HG03060 (cell line): ENCODE measurements at regions not wholly inside any gene's neighbourhood (a gene's known extent, or its start where the extent isn't known, plus 50 kb on each side); places are given as distances from the start of the nearest gene placed in this dataset.
"Not testable (repeated sequence)": the region's sequence is repeated elsewhere in the genome, so short reads cannot be mapped to it uniquely, and the experiment has no call there.

ENCODE experiments used
- ATAC-seq: cut with Tn5 transposase; IDR thresholded peaks from one replicate; pipeline ENCODE4 v1.9.1; 2021; ENCODE audit warnings: low read depth, moderate number of reproducible peaks; ENCODE audit not compliant: unreplicated experiment

DNA sequence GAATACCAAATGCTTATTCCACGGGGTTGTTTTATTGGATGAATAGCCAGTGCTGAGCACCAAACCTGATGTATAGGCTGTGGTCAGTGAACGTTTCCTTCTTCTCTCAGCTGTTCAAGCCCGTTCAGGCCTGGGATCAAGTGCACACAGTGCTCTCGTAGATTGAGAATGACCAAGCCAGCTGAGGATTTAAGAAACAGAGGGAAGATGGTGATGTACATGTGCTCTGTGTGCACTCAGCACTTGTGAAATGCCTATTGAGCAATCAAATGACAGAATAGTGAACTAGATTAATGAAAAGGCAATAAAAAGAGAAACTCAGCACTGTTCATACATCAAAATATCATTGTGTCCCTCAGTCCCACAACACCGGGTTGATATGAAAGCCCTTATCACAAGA, 302.5 kb downstream of the BMPER start:
- ATAC-seq, result no peak

DNA sequence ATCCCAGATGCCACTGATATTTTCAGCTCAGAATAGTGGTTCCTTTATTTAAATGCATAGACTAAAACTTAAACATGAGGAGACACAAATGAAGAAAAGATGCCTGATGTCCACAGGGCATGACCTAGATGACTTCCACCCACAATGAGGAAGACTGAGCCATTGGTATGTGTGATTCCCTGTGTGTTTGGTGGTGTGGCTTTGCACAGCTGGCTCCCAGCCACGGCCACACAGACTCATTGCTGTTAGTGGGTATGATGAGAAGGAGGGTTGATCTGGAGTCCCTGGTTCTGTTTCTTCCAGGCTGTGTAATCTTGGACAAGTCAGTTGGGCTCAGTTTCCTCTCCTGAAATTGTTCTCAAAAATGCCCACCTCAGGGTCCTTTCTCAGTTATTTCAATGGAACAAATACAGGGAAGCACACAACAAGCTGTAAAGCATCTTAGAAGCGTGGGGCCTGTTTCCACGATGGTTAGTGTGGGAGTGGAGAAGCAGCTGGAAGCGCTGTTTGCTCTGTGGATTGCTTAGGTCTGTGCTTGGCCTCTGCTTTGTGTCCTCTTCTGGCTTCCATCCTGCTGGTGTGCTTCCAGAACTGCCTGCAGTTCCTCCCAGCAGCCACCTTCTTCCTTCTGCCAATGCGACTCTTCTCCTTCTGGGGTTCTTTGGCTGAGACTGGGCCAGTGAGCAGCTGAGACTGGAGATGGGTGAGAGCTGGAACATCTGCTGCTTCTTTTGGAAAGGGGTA, 303.7 kb downstream of the BMPER start:
- ATAC-seq, result no peak

GRCh38 chr7:34211018-34211417, 305.7 kb downstream of the BMPER start:
- no peak for ATAC-seq

DNA sequence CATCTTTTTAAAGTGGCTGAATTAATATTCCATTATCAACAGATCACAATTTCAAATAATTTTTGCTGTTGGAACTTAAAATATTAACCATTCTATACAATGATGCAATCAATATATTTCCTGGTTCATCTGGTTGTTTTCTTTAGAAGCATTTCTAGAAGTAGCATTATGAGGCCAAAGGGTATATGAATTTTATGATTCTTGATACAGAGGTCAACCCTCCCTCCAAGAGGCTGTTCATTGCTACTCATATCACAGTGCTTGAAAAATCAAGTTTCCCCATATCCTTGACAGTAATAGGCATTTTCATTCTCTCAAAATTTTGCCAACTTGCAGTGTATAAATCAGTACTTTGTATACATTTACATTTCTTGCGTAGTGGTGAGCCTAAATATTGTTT, 312.6 kb downstream of the BMPER start:
- no peak for ATAC-seq

GRCh38 chr7:34219153-34219718, 313.9 kb downstream of the BMPER start:
- ATAC-seq, result no peak

GRCh38 chr7:34220506-34221185, 315.3 kb downstream of the BMPER start:
- no peak for ATAC-seq

GRCh38 chr7:34222316-34222715, 317.0 kb downstream of the BMPER start:
- ATAC-seq, result no peak

DNA sequence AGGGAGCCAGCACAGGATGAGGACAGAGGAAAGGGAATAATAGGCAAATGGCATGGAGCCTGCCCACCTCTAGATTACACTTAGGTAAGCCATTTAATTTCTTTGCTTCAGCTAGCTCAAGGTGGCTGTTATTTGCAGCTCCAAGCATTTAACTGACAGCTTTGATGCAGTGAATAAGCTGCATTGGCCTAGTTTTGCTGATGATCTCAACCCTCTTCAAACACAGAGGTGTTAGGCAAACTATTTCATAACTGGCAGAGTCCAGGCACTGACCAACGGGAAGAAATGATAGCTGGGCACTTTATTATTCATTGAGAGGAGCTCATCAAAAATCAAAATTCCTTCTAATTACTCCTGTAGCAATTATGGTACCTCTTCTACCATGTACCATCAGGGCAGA, 317.4 kb downstream of the BMPER start:
- no peak for ATAC-seq

- no peak for ATAC-seq
Observed at GRCh38 chr7:34224281-34224680, 318.9 kb downstream of the BMPER start.

- ATAC-seq, result no peak
Observed at GRCh38 chr7:34225193-34225592, 319.9 kb downstream of the BMPER start.

DNA sequence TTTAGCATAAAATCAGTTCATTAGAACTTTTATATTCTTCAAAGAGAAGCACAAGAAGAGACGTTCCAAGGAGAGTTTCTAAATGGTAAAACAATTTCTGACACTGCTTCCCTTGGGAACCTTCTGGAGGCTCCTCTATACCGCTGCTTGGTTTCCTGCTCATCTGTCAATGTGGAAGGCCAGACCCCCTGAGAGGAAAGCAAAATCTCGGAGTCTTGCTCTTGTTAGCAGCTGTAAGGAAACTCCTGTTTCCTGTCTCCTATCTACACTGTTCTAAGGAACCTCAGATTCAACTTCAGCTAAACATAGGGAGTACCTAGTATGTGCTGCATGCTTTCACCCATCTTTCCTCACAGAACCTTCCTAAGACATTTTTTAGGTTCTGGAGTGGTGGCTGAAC, 322.2 kb downstream of the BMPER start:
- no peak for ATAC-seq

GRCh38 chr7:34235101-34235500, 329.8 kb downstream of the BMPER start:
- ATAC-seq, result not testable (repeated sequence)

DNA sequence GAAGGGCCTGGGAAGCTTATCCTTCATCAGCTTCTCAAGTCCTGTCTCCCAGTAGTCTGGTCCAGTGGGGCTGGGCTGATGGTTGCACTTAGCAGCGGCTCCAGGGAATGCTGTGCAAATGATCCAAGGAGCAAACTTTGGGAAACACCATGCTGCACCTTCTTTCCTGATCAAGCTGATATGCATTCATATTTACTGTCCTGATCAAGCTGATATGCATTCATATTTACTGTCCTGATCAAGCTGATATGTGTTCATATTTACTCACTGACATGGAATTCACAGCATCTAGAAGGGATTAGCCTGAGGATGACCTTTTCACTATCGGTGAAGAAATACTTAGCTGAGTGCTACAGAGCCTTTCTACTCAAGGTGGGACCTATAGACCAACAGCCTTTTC, 330.7 kb downstream of the BMPER start:
- ATAC-seq, result no peak

- ATAC-seq, result no peak
Observed at GRCh38 chr7:34236839-34237492, 331.6 kb downstream of the BMPER start.

- ATAC-seq, result no peak
Observed at GRCh38 chr7:34237493-34237849, 332.1 kb downstream of the BMPER start.

DNA sequence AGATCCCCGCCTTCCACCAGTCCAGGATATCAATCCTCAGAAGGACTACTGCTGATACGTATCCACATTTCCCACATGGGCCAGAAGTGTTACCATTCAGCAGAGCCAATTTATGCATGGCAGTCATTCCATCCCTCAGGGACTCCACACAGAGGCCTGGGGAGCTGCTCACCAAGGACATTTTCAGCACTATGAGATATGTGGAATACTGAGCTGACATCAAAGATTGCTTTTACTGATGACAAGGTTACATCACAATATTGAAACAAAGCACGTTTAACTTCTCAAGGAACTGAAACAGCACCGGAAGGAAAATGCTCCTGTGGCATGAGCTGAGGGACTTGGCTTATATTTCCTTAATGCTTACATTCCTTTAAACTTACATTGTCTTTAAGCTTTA, 335.1 kb downstream of the BMPER start:
- ATAC-seq, result no peak

DNA sequence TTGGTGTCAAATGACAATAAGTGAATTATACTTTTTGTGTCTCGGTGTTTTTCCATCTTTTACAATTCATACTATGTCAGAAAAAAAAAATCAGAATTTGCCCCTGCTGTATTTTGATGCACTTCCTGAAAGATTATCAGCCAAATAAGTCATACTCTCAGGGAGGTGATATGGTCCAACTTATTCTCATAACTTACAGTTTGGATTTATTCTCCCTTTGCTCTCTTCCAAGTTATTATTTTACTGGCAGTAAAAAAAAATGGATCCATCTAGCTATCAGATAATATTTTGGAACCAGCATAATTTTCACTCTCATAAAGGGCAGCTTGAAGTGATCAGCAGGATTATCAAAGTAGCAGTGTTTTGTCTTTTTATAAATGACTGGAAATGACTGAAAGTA, 337.1 kb downstream of the BMPER start:
- no peak for ATAC-seq

DNA sequence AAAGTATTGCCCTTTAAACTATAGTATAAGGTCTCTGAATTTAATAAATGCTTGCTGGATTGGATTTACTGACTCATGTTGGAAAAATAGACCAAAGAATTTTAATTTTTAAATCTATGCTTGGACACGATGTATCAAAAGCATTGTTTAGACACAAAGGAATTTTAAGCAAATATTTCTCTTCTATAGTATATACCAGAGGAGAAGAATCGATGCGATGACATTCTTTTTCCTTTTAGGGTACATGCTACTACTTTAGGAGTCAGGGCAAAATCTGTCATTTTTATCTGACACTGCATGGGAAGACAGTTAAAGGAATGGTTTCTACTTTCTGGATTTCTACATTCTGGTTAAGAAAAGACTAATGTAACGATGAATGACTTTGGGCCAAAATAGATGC, 339.9 kb downstream of the BMPER start:
- ATAC-seq, result no peak

DNA sequence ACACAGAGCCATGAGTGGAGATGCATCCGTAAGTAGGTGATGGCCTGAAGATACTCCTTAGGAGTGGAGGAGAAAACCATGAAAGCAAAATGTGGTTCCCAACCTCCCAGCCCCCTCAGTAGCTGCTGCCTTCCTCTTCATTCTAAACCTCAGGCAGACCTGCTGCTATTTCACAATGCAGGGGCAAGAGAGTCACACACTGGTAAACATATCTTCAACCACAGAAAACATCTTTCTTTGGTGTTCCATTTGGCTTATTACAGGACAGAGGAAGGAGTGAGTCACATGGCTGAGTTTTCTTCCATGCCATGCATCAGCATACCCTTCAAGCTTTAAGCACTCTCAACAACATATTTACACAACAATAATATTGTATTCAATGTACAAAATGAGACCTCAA, 342.1 kb downstream of the BMPER start:
- ATAC-seq, result no peak

DNA sequence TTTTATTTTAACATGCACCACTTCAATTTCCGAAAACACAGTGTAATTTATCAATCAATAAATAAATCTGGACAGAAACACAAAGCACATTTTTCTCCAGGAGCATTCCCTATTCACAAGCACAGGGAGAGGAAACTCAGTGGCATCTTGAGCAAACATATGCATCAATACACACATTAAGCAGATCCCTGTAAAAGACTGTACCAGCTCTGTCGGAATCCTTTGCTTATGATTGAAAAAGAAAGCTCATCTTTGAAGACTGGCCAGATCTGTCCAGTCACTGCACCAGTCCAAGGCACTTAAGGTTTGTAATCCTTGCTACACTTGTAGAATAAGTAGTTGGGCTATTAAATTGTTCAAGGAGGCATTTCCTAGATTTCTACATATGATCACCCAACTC, 343.9 kb downstream of the BMPER start:
- ATAC-seq, result no peak

DNA sequence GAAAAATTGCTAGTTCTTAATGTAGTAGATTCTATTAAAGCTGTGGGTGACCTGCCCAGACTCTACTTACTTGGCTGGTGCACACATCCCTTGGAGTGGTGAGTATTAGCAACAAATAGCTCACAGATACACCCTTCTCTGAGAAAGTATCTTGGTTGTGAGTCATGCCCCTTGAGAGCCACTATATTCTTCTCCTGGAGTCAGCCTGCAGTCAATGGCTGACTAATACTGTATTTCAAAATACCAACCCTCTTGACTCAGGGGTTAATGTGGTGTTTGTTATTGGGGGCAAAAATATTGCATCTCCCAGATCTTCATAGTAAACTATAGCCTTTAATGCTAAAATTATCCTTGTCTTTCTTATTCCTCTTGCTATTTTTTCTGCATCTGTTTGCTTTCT, 354.9 kb downstream of the BMPER start:
- ATAC-seq, result no peak

GRCh38 chr7:34263168-34263567, 357.8 kb downstream of the BMPER start:
- ATAC-seq, result no peak
